OCI-LY3 (cell line): ENCODE measurements at regions not wholly inside any gene's neighbourhood (a gene's known extent, or its start where the extent isn't known, plus 50 kb on each side); places are given as distances from the start of the nearest gene placed in this dataset.

Source experiments
- EZH2phosphoT487 ChIP-seq: fragments of 200-600 bp; shearing (Covaris generic); IDR thresholded peaks from 2 replicates; pipeline ENCODE4 v1.6.1; 2018; ENCODE audit warnings: antibody characterized with exemption, mixed run types, low read depth
- TF ChIP-seq, protein P1 (sequence below): fragments of 200-600, 300-600 bp; sonication (generic); IDR thresholded peaks from 2 replicates; pipeline ENCODE4 v1.5.1; 2014; ENCODE audit warnings: antibody characterized with exemption, low read length, low read depth

- no peak for TF ChIP-seq EZH2phosphoT487
- TF ChIP-seq, protein P1, sequence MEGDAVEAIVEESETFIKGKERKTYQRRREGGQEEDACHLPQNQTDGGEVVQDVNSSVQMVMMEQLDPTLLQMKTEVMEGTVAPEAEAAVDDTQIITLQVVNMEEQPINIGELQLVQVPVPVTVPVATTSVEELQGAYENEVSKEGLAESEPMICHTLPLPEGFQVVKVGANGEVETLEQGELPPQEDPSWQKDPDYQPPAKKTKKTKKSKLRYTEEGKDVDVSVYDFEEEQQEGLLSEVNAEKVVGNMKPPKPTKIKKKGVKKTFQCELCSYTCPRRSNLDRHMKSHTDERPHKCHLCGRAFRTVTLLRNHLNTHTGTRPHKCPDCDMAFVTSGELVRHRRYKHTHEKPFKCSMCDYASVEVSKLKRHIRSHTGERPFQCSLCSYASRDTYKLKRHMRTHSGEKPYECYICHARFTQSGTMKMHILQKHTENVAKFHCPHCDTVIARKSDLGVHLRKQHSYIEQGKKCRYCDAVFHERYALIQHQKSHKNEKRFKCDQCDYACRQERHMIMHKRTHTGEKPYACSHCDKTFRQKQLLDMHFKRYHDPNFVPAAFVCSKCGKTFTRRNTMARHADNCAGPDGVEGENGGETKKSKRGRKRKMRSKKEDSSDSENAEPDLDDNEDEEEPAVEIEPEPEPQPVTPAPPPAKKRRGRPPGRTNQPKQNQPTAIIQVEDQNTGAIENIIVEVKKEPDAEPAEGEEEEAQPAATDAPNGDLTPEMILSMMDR = no peak
Measured at GRCh38 chr14:40413136-40413535, 980.9 kb upstream of the FBXO33 start.
